ENCODE measurements at regions not wholly inside any gene's neighbourhood (a gene's known extent, or its start where the extent isn't known, plus 50 kb on each side); places are given as distances from the start of the nearest gene placed in this dataset.

DNA sequence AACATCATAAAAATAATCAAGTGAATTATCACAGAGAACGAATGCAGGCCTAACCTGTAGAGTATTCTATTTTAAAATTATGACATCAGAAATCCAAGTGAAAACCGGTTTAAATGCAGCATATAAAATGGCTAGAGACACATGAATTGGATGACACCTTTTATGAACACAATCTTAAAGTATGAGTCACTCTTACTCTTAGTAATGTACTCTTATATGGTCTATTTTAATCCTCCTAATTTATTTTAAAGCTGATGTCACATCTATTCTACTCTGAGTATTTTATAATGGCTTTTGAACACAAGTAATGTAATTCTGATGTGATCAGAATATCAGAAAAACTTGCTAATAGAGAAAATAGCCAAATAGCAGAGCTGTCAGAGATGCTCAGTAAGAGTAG is 161.4 kb upstream of the RADX start:
- TF ChIP-seq, protein P1, sequence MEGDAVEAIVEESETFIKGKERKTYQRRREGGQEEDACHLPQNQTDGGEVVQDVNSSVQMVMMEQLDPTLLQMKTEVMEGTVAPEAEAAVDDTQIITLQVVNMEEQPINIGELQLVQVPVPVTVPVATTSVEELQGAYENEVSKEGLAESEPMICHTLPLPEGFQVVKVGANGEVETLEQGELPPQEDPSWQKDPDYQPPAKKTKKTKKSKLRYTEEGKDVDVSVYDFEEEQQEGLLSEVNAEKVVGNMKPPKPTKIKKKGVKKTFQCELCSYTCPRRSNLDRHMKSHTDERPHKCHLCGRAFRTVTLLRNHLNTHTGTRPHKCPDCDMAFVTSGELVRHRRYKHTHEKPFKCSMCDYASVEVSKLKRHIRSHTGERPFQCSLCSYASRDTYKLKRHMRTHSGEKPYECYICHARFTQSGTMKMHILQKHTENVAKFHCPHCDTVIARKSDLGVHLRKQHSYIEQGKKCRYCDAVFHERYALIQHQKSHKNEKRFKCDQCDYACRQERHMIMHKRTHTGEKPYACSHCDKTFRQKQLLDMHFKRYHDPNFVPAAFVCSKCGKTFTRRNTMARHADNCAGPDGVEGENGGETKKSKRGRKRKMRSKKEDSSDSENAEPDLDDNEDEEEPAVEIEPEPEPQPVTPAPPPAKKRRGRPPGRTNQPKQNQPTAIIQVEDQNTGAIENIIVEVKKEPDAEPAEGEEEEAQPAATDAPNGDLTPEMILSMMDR (IDR thresholded peaks at IDR 0.05): no peak
- TF ChIP-seq POLR2AphosphoS5 (IDR thresholded peaks at IDR 0.05; ENCODE audit: low read depth, low read length) (no peak), SIN3A (IDR thresholded peaks at IDR 0.05; ENCODE audit: borderline replicate concordance, insufficient read depth, low read depth, low read length) (no peak), TCF7L2 (IDR thresholded peaks at IDR 0.05; ENCODE audit: low read depth, low read length) (no peak)
- TF ChIP-seq, protein P2, sequence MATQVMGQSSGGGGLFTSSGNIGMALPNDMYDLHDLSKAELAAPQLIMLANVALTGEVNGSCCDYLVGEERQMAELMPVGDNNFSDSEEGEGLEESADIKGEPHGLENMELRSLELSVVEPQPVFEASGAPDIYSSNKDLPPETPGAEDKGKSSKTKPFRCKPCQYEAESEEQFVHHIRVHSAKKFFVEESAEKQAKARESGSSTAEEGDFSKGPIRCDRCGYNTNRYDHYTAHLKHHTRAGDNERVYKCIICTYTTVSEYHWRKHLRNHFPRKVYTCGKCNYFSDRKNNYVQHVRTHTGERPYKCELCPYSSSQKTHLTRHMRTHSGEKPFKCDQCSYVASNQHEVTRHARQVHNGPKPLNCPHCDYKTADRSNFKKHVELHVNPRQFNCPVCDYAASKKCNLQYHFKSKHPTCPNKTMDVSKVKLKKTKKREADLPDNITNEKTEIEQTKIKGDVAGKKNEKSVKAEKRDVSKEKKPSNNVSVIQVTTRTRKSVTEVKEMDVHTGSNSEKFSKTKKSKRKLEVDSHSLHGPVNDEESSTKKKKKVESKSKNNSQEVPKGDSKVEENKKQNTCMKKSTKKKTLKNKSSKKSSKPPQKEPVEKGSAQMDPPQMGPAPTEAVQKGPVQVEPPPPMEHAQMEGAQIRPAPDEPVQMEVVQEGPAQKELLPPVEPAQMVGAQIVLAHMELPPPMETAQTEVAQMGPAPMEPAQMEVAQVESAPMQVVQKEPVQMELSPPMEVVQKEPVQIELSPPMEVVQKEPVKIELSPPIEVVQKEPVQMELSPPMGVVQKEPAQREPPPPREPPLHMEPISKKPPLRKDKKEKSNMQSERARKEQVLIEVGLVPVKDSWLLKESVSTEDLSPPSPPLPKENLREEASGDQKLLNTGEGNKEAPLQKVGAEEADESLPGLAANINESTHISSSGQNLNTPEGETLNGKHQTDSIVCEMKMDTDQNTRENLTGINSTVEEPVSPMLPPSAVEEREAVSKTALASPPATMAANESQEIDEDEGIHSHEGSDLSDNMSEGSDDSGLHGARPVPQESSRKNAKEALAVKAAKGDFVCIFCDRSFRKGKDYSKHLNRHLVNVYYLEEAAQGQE (IDR thresholded peaks at IDR 0.05; ENCODE audit: insufficient read depth in 1 of 2, low read depth in 2 of 2, low read length in 1 of 2): no peak
- Histone ChIP-seq H3K27me3 (ENCODE audit: control insufficient read depth, insufficient read depth, low read length) (no peaks in the 10 kb centered on the region), H3K4me3 (ENCODE audit: low read depth in 2 of 2, low read length in 2 of 2) (no peak overlapping the region), H3K36me3 (ENCODE audit: control insufficient read depth, insufficient read depth, low read length) (no peaks in the 10 kb centered on the region), H3K9me3 (ENCODE audit: control insufficient read depth, insufficient read depth, low read depth, low read length) (no peaks in the 10 kb centered on the region), H3K27ac (ENCODE audit: low read length) (no peak overlapping the region), H3K4me1 (ENCODE audit: control insufficient read depth, insufficient read depth, low read length) (no peaks in the 10 kb centered on the region)
- DNase-seq (ENCODE audit: low read depth, low spot score) (no peak), ATAC-seq (no peak)
- in situ Hi-C loops (cut with HindIII; ENCODE audit: low pct_unique_long_range_greater_than_20kb, low sequenced_read_pairs): no loop called here
- ChIA-PET CTCF (no interaction called here), POLR2A (no interaction called here)
- intact Hi-C loops (cut with micrococcal nuclease; ENCODE audit: unreplicated experiment): no loop called here
- BruUV-seq (replicated peaks): no TSS peak

DNA sequence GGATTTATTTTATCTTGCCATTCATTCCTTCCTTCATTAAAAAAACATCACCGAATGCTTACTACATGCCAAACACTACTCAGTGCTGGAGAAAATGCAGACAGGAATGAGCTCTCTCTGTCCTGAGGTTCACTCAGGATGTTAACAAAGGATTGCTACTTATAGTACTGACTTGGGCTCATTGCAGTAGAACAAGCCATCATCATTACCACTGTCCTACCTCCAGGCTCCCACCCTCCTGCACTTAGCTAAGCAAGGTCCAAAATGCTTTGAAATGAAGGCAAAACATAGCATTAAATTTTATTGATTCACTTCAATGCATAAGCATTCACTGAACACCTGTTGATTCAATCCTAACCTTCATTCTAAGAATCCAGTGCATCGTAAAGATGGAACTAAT is 159.8 kb upstream of the RADX start:
- POLR2A ChIA-PET: no interaction called here
- intact Hi-C loops (cut with micrococcal nuclease; ENCODE audit: unreplicated experiment): no loop called here
- CTCF ChIA-PET: no interaction called here
- Histone ChIP-seq H3K4me3 (ENCODE audit: low read depth in 2 of 2, low read length in 2 of 2) (no peak overlapping the region), H3K4me1 (ENCODE audit: control insufficient read depth, insufficient read depth, low read length) (no peaks in the 10 kb centered on the region), H3K27me3 (ENCODE audit: control insufficient read depth, insufficient read depth, low read length) (no peaks in the 10 kb centered on the region), H3K27ac (ENCODE audit: low read length) (no peak overlapping the region), H3K9me3 (ENCODE audit: control insufficient read depth, insufficient read depth, low read depth, low read length) (no peaks in the 10 kb centered on the region), H3K36me3 (ENCODE audit: control insufficient read depth, insufficient read depth, low read length) (no peaks in the 10 kb centered on the region)
- TF ChIP-seq POLR2AphosphoS5 (IDR thresholded peaks at IDR 0.05; ENCODE audit: low read depth, low read length) (no peak), TCF7L2 (IDR thresholded peaks at IDR 0.05; ENCODE audit: low read depth, low read length) (no peak), SIN3A (IDR thresholded peaks at IDR 0.05; ENCODE audit: borderline replicate concordance, insufficient read depth, low read depth, low read length) (no peak)
- TF ChIP-seq, protein P2 (IDR thresholded peaks at IDR 0.05; ENCODE audit: insufficient read depth in 1 of 2, low read depth in 2 of 2, low read length in 1 of 2): no peak
- TF ChIP-seq, protein P1 (IDR thresholded peaks at IDR 0.05): no peak
- ATAC-seq (no peak), DNase-seq (ENCODE audit: low read depth, low spot score) (no peak)
- in situ Hi-C loops (cut with HindIII; ENCODE audit: low pct_unique_long_range_greater_than_20kb, low sequenced_read_pairs): no loop called here
- BruUV-seq (replicated peaks): no TSS peak
